Uterus (tissue), 3 donors: ENCODE measurements at regions not wholly inside any gene's neighbourhood (a gene's known extent, or its start where the extent isn't known, plus 50 kb on each side); places are given as distances from the start of the nearest gene placed in this dataset.

Experiments used
- DNase-seq, 2 donors: peaks; one replicate each; pipeline ENCODE4 v3.0.0-alpha.2; 2019 to 2020
- H3K27ac ChIP-seq, 2 donors: fragments of 200-600 bp; sonication (generic); 1 replicate in 1 of 2; 2 replicates in 1 of 2; pipeline ENCODE4 v1.5.1; 2016 to 2018
- H3K27me3 ChIP-seq, 2 donors: fragments of 200-600 bp; sonication (generic); one replicate each; pipeline ENCODE4 v1.5.1; 2018 to 2019; ENCODE audit warnings: control low read depth in 1 of 2
- H3K36me3 ChIP-seq, 2 donors: fragments of 200-600 bp; sonication (generic); one replicate each; pipeline ENCODE4 v1.5.1; 2019; ENCODE audit warnings: control low read depth in 1 of 2
- H3K4me1 ChIP-seq, 2 donors: fragments of 200-600 bp; sonication (generic); one replicate each; pipeline ENCODE4 v1.5.1; 2018 to 2019; ENCODE audit warnings: control low read depth in 1 of 2
- H3K4me3 ChIP-seq, 2 donors: fragments of 200-600 bp; sonication (generic); 1 replicate in 1 of 2; 2 replicates in 1 of 2; pipeline ENCODE4 v1.5.1; 2018 to 2019; ENCODE audit warnings: mild to moderate bottlenecking in 1 of 2
- H3K9me3 ChIP-seq, 2 donors: fragments of 200-600 bp; sonication (generic); one replicate each; pipeline ENCODE4 v1.5.1; 2019; ENCODE audit warnings: control low read depth in 1 of 2
- CTCF ChIP-seq, 4 experiments: fragments of 200-600 bp in 2 of 4; fragments of 450-650 bp in 2 of 4; sonication (generic) in 2 of 4; IDR thresholded peaks; one replicate each; pipeline ENCODE4 v1.5.1; 2016 to 2019; ENCODE audit warnings: antibody characterized with exemption in 4 of 4, mild to moderate bottlenecking in 2 of 4, moderate library complexity in 1 of 4
- POLR2A ChIP-seq, 2 donors: fragments of 450-650 bp; IDR thresholded peaks; one replicate each; pipeline ENCODE4 v1.6.1; 2016; ENCODE audit warnings: antibody characterized with exemption in 2 of 2, mild to moderate bottlenecking in 1 of 2, moderate library complexity in 1 of 2
- intact Hi-C: fragments of 100-400 bp; cut with DNase I; formaldehyde crosslinking; loops from one replicate; pipeline ENCODE4 v1.15.1; 2023; ENCODE audit warnings: low total_unique reads
- donor health status: DM: yes; HTN: yes; CAD: no.

GRCh38 chr22:27240298-27241075 is 561.1 kb downstream of the MN1 start:
- DNase-seq: no peak
- H3K4me1 ChIP-seq: peaks cover 0 to 3% of the 10 kb centered on the region in 2 donors
- peak overlapping the region in 1 of 2 donors; percentile 47 for H3K27ac ChIP-seq
- H3K4me3 ChIP-seq: no peak overlapping the region
- H3K9me3 ChIP-seq: no peaks in the 10 kb centered on the region
- H3K36me3 ChIP-seq: no peaks in the 10 kb centered on the region
- no peaks in the 10 kb centered on the region for H3K27me3 ChIP-seq
- TF ChIP-seq POLR2A (IDR thresholded peaks at IDR 0.05) (no peak), CTCF (IDR thresholded peaks at IDR 0.05) (no peak)
- intact Hi-C loops: no loop called here

GRCh38 chr22:27241430-27242321 is 559.9 kb downstream of the MN1 start:
- Histone ChIP-seq H3K4me3 (no peak overlapping the region), H3K27me3 (no peaks in the 10 kb centered on the region), H3K27ac (no peak overlapping the region), H3K36me3 (no peaks in the 10 kb centered on the region), H3K9me3 (no peaks in the 10 kb centered on the region), H3K4me1 (peaks cover 2 to 3% of the 10 kb centered on the region in 2 donors)
- no peak for DNase-seq
- intact Hi-C loops: no loop called here
- TF ChIP-seq CTCF (IDR thresholded peaks at IDR 0.05): no peak

DNA sequence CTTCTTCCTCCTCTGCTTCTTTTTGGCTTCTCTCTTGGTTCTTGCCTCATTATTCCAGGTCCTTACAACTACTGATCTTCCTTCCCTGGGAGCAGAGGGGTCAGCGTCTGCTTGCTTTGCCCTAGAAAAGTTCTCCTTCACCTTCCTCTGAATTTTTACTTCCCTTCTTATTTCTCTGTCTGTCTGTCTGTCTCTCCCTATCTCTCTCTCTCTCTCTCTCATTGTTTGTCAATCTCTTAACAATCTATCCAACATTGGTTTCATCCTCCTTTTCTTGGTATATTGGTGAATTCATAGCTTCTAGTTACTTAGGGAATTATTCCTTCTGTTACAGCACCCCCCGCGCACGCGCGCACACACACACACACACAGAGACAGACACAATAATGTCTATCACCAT is 559.1 kb downstream of the MN1 start:
- no peak for DNase-seq
- no peak overlapping the region for H3K27ac ChIP-seq
- TF ChIP-seq CTCF (IDR thresholded peaks at IDR 0.05): no peak
- no peak for TF ChIP-seq POLR2A (IDR thresholded peaks at IDR 0.05)
- H3K4me1 ChIP-seq: peaks cover 3 to 10% of the 10 kb centered on the region in 2 donors
- no peaks in the 10 kb centered on the region for H3K9me3 ChIP-seq
- intact Hi-C loops: no loop called here
- H3K4me3 ChIP-seq: no peak overlapping the region
- H3K36me3 ChIP-seq: no peaks in the 10 kb centered on the region
- no peaks in the 10 kb centered on the region for H3K27me3 ChIP-seq

- no peaks in the 10 kb centered on the region for H3K36me3 ChIP-seq
- no peak for DNase-seq
- TF ChIP-seq CTCF (IDR thresholded peaks at IDR 0.05) (no peak), POLR2A (IDR thresholded peaks at IDR 0.05) (no peak)
- H3K9me3 ChIP-seq: no peaks in the 10 kb centered on the region
- peaks cover 3 to 10% of the 10 kb centered on the region in 2 donors for H3K4me1 ChIP-seq
- no peak overlapping the region for H3K4me3 ChIP-seq
- H3K27ac ChIP-seq: no peak overlapping the region
- intact Hi-C loops: no loop called here
- no peaks in the 10 kb centered on the region for H3K27me3 ChIP-seq
Measured at GRCh38 chr22:27242917-27243589, 558.5 kb downstream of the MN1 start.
